ENCODE measurements at regions not wholly inside any gene's neighbourhood (a gene's known extent, or its start where the extent isn't known, plus 50 kb on each side); places are given as distances from the start of the nearest gene placed in this dataset.

DNA sequence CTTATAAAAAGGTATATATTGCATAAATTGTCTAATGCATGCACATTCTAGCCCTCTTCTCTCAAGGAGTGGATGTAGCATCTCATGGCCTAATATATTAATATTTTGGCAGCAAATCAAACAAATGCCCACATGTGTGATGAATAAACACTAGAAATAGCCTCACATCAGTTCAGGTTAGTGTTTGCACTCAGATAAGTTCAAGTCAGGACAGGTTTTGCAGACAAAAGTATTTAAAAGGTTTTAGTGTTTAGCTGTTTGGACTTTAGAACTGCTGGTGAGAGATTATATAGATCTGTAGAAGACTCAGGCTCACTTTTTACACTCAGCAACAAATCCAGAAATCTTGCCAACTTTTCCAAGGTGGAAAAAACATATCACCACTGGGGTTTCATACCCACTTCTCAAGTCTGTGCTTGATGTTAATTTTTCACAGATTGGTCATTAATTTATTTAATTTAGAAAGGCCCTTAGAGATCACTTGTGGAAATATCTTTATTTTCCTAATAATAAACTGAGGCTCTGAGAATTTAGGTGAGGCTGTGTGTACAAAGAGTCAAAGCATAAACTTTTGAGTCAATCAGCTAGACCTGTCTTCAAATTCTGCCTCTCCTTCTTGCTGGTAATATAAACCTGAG lies 362.6 kb downstream of the GASK1B start:
- no peak overlapping the region for H3K27ac ChIP-seq
- TF ChIP-seq, protein P1, sequence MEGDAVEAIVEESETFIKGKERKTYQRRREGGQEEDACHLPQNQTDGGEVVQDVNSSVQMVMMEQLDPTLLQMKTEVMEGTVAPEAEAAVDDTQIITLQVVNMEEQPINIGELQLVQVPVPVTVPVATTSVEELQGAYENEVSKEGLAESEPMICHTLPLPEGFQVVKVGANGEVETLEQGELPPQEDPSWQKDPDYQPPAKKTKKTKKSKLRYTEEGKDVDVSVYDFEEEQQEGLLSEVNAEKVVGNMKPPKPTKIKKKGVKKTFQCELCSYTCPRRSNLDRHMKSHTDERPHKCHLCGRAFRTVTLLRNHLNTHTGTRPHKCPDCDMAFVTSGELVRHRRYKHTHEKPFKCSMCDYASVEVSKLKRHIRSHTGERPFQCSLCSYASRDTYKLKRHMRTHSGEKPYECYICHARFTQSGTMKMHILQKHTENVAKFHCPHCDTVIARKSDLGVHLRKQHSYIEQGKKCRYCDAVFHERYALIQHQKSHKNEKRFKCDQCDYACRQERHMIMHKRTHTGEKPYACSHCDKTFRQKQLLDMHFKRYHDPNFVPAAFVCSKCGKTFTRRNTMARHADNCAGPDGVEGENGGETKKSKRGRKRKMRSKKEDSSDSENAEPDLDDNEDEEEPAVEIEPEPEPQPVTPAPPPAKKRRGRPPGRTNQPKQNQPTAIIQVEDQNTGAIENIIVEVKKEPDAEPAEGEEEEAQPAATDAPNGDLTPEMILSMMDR (conservative IDR thresholded peaks at IDR 0.05), result no peak
- TF ChIP-seq ZFX (IDR thresholded peaks at IDR 0.05), result no peak

DNA sequence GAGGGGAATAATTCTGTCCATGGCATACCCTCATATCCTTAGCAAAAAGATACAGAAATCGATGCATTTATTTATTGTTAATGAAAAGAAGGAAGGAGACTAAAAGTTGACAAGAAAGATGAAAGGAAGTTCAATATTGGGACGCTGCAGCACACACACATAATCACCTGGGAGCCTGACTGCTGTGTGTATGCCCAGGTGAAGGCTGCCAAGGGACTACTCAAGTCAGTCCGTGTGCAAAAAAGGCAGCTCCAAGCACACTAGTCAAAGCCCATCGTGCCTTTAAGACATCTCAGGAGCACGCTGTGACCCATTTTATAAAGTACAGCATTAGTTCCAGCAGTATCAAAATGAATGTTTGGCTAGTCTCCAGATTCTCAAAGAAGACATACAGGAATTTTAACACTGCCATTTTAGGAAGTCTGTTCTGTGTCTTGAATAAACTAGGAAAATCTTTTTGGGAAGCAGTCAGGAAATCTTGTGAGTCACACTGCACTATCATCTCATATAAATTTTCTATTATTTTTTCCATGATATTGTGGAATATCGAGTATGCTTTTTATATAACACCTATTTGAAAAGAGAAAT lies 363.9 kb downstream of the GASK1B start:
- no peak overlapping the region for H3K27ac ChIP-seq
- TF ChIP-seq, protein P1 (conservative IDR thresholded peaks at IDR 0.05), result no peak
- no peak for TF ChIP-seq ZFX (IDR thresholded peaks at IDR 0.05)

DNA sequence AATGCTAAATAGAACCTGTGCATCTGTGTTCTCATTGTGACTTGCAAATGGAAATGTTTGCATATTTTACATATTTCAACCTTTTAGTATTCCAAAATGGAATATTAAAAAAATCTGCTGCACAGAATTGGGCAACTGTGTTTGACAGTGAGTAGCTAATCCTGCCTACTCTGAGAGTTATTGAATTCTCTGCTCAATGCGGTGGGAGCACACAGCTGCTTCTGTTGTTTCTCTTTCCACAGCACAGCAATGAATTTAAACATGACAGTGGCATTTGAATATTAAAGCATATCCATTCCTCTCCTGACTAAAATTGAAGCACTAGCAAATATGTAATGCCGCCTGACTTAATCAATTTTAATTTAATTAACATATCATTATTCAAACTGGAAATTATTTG lies 366.6 kb downstream of the GASK1B start:
- no peak overlapping the region for H3K27ac ChIP-seq
- TF ChIP-seq, protein P1 (conservative IDR thresholded peaks at IDR 0.05), result no peak
- TF ChIP-seq ZFX (IDR thresholded peaks at IDR 0.05), result no peak

DNA sequence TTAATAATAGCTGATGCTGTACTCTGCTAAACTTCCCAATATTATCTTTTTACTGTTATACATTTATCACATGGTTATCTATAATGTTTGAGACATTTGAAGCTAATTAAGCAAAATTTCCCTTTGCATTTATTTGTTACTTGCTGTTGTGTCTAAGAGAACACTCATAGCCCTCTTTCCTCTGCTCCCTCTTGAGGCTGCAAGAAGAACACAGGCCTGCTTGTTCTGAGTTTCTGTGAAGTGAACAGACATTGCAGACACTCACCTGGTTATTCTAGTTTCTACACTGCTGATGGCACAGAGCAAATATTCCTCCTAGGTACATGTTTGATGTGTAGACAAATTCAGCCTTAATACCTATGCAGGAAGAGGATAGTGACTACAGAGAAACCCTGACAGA lies 367.8 kb downstream of the GASK1B start:
- no peak for TF ChIP-seq ZFX (IDR thresholded peaks at IDR 0.05)
- TF ChIP-seq, protein P1 (conservative IDR thresholded peaks at IDR 0.05), result peak; percentile 33
- no peak overlapping the region for H3K27ac ChIP-seq

DNA sequence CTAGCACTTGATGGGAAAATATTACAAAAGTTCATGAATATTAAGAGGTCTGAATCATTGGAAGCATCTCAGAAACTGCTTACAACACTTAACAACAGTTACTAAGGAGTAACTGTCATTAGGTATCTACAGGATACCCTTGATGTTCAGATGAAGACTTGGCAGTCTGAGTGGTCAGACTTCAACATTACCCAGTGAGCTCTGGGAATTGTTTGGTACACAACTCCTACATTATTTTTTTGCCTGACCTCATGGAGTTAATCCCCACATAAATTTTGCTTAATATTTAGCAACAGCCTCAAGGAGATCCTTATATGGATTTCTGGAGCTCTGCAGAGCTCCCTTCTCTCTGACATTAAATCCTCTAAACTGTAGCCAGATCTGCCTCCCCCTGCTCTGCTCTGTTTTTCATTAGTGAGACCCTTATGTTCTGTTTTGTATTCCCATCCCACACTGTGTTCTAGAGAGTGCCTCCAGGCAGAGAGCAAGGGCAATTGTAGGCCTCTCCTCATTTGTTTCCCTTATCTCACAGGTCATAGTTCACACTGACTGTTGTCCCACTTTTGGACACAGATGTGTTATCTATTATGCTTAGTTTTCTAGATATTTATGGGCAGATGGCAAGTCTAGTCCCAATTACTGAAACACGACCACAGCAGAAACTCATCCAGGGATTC lies 368.8 kb downstream of the GASK1B start:
- TF ChIP-seq, protein P1 (conservative IDR thresholded peaks at IDR 0.05), result no peak
- TF ChIP-seq ZFX (IDR thresholded peaks at IDR 0.05), result no peak
- no peak overlapping the region for H3K27ac ChIP-seq

DNA sequence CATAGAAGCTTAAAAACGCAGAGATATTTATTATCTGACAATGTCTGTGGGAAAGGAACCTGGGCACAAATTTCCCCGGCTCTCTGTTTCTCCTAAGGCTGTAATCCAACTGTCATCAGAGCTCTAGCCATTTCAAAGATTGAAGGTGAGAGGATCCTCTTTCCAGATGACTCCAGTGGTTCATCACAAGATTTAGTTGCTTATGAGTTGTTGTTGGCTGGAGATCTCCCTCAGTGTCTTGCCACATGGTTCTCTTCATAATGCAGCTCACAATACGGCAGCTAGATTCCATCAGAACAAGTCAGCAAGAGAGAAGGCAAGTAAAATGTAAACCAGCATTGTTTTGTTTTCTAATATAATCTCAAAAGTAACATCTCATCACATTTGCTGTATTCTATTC lies 369.4 kb downstream of the GASK1B start:
- TF ChIP-seq ZFX (IDR thresholded peaks at IDR 0.05), result no peak
- TF ChIP-seq, protein P1 (conservative IDR thresholded peaks at IDR 0.05), result no peak
- H3K27ac ChIP-seq, result no peak overlapping the region

DNA sequence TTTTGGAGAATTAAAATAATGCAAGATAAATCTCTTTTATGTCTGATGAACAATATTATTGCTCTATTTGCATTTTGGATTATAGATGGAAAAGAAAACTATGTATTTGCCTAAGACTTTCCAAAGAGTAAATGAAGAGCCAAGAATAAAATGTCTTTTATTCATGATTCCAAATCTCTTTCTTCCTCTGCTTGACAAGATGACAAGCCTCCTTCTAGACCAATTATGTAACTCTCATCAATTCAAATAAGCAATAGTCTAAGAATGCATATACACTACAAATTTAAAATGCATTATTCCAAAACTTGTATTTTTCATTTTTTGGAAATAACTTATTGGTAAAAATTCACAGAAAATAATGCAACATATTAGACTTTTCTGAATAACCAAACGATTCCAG lies 377.3 kb downstream of the GASK1B start:
- no peak overlapping the region for H3K27ac ChIP-seq
- TF ChIP-seq, protein P1 (conservative IDR thresholded peaks at IDR 0.05), result no peak

All from C4-2B (cell line).